ENCODE measurements at regions not wholly inside any gene's neighbourhood (a gene's known extent, or its start where the extent isn't known, plus 50 kb on each side); places are given as distances from the start of the nearest gene placed in this dataset.

DNA sequence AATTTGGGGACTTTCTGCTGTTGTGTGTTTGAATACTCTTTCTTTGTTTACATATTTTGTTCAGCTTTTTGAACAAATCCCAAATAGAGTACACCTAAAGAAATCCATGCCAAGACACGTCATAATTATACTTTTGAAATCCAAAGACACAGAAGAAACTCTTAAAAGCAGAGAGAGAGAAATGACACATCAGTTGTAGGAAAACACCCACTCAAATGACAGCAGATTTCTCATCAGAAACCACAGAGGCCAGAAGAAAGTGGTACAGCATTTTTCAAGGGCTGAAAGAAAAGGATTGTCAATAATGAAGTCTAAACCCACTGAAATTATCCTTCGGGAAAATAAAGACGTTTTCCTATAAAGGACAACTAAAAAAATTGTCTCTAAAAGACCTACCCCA is 378.6 kb downstream of the GADD45G start:
- no peak for DNase-seq

DNA sequence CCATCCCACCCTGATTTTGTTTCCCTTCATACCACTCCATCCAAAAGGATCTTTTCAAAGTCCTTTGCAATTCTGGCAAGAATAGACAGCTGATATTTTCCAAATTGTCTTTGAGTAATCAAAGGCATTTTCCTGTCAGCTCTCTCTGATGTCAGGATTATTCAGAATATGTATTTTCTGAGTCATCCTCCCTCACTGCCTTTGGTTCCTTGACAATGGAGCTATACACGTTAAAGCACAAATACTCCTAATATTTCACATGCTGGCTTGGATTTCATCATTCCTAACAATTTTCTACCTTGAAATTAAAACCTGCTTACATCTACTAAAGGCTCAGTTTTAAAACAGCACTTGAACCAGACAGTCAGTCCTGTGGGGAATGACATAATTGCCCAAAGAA is 379.4 kb downstream of the GADD45G start:
- no peak for DNase-seq

DNA sequence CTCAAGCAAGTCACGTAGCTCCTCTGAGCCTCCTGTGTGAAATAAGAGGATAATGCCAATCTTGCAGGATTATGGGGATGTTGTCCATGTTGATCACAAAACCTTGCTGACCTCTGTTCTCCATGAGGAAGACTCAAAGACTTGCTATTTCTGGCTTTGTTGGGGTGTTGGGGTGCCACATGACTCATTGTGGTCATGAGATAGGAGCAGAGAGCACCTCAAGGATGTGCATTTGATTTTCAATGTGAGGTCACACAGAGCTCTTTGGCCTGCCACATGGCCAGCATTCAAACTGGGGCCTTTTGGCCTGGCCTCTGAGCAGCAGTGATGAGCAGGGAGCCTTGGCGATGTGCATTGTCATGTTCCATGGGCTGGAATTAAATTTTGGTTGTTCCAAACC is 380.3 kb downstream of the GADD45G start:
- no peak for DNase-seq

DNA sequence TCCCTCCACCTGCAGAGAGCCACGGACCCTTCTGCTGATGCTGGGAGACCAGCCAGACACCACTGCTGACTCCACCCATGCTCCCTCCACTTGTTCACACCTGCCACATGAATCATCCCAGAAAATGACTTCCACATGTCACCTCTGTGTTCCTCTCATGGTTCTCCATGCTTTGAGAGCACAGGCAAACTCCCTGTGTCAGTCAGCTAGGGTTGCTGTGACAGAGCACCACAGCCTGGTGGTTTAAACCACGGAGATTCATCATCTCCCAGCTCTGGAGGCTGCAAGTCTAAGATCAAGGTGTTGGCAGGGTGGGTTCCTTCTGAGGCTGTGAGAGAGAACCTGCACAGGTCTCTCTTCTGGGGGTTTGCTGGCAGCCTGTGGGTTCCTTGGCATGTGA is 381.4 kb downstream of the GADD45G start:
- peak; percentile 51 for DNase-seq

DNA sequence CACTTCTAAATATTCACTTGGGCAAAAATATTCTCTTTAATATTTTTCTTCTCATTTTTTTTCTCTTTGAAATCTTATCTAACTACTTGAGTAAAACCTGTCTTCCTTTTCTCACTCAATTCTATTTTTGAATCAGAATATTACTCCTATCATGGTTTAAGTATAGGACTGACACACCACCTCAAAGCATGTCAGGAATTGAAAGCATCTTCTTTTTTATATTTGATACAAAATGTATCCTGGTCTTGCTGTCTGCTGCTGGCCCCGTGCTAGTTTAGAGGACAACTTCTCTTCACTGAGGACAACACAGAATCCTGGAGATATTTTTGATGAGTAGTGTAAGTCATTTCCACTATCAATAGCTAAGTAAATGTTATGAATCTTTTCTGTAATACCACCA is 383.6 kb downstream of the GADD45G start:
- DNase-seq = no peak

DNA sequence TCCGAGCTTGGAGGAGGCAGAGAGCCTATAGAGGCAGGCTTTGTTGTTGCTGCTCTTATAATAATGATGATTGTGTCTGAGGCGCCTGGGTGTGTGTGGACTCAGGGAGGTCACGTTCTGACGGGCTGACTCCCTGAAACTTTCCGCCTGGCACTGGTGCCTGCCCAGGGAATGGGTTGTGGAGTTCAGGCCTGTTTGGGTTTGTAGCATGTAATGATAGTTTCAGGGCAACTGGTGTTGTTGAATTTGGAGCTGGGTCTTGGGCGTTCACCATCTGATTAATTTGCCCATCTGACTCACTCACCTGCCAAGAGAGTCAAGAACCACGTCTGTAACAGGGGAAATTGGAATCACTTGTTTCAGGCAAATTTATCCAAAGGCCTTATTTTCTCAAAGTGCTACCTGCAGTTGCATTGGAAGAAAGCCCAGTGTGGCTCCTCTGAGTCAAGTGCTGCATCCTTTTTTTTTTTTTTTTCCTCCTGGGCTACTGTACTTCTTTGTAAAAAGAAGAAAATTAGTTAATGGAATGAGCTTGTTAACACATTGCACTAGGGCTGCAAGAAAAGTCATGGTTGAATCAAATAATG is 386.5 kb downstream of the GADD45G start:
- DNase-seq = no peak

DNA sequence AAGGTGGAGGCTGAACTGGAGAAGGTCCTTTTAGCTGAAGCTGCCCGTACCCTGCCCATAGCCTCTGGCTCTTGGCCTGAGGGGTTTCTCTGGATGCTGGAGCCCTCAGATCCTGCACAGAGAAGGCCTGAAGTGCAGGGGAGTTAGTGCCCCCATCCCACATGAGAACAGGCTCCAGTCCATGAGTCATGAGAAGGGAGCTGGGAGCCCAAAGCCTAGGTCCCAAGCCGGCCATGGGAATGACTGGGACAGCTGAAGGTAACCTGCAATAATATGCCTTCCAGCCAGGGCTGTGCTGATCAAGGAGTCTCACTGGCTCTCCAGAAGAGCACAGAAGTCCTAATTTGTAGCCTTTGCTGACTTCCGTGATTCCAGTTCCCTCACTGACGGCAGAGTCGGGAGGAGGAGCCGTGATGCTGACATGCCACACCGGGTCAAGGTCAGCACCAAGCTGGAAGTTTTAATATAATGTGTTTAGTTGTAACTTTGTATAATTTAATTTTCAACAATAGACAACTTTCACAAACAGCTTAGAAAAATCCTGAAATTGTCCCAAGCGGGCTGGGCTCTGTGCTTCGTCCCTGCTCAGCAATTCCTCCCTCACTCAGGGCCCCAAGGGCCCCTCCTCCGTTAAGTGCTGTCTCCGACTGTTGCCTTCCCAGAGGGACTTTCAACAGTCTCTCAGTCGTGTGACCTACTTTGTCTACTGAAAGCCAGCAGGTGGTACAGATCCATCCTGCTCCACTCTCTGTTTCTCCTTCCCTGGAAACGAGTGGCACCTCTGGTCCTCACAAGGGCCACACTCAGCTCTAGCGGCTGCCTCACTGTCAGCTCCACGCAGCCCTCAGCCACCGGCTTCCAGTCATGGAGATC is 387.8 kb downstream of the GADD45G start:
- DNase-seq = no peak

DNA sequence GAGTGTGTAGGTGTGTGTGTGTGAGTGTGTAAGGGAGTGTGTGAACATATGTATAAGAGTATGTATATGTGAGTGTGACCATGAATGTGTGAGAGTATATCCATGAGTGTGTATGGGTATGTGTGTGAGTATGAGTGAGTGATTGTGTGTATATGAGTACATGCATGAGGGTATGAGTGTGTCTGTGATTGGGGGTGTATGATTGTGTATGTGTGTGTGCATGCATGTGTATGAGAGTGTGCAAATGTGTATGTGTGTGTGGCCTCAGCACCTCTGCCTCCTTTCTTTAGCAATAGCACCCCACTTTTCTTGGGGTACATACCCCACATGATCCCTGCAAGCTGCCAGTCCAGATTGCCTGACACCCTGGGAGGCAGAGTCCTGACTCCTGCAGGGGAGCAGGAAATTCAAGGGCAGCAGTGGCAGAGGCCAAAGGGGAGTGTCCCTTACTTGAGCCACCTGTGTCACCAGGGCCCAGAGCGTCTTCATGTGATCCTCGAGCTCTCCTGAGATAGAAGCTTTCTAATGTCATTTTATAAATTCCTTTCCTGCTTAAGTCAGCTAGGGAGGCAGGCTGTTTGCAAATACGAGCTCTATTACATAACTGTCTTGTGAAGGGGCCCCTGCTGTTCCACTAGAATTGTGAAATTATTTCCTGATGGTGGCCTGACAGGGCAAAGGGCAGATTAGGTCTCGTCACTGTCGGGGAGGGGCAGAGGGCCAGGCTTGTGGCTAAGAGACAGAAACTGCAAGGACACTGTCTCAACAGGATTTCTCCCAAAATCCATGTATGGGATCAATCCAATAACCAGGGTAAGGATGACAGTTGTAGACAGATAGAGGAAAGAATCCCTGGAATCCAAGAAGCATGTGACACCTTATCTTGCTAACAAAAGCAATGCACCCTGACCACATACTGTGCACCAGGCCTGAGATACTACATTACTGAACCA is 389.1 kb downstream of the GADD45G start:
- no peak for DNase-seq

DNA sequence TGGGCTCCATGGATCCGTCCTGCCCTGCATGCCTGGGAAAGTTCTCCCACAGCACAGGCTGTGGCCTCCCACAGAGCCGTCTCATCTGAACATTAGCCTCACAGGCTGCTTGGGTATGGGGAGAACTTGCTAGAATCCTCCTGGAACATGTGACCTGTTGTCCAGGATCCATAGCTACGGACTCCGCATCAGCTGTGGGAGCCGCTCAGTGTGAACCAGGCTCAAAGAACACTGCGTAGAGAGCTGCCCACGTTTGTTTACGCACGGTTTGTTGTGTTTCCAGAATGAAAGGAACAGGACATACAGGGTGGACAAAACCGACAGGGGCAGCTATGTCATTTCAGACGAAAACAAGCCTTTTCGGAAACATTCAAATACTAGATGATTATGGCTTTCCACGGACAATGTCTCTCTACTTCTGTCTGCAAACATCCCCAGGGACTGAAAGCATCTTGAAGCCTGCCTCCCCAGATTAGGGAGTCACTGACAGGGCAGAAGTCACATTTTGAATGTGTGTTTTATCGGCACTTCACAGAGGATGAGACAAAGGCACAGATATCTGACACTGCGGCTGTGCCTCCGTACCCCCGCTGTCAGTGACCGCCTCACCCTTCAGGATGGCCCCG is 390.3 kb downstream of the GADD45G start:
- no peak for DNase-seq

DNA sequence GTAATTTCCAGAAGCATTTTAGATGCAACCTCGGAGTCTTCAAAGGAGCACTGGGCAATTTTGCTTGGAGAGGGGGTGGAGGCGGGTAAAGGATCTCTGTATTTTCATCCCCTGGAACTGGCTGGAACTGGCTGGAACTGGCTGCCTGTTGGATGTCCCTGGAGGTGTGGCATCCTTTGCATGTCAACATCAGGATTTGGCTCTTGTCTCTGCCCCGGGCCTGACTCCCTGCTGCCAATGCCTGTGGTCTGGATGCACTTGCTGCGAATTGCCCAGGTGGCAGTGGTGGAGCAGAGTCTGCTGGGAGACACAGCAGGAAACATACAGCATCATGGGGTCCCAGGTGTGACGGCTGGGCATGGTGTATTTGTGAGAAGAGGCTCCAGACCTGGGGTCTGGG is 391.3 kb downstream of the GADD45G start:
- no peak for DNase-seq

DNA sequence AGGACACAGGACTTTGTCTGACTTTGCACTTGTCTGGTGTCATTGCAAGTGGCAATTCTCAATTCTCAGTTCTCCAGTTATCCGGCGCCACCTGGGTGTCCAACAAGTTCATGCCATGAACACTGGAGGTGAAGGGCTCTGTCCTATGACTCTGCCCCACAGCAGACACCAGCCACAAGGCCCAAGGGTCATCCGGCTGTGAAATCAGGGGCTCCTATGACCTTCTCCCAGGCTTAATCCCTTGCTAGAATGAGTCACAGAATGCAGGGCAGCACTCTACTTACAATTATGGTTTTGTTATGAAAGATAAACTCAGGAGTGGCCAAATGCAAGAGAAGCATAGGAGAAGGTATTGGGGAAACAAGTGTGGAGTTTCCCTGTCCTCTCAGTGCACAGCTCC is 392.0 kb downstream of the GADD45G start:
- DNase-seq = peak; percentile 15

DNA sequence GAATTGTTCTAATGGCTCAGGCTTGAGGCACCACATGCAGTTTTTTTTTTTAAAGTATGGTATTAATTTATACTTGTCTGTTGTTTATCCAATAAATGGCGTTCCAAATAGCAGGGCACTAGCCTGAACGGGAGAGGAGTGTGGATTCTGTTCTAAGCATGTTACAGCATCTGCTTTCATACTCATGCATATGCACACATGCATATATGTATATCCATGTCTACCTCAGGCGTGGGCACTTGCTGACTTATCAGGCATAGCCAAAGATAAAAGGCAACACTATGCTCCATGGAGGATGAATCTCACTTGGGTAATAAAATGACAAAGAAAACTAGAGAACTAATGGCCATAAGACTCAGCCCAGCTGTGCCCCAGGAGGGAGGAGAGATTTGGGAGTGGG is 393.8 kb downstream of the GADD45G start:
- DNase-seq = no peak

DNA sequence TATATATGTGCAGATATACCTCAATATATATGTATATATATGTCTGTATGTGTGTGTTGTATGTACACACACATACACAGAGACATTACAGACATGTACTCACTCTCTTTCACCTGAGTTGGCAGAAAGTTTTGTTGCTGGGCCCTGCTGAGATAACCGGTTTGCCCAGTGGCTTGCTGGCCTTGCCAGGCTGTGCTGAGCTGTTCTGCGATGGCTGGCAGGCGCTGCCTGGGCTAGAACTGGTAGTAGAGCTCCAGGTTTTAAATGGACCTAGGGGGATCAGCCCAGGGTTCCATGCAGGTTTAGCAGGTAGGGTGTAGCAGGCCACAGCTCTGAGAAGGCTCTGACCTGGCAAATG is 394.3 kb downstream of the GADD45G start:
- peak; percentile 11 for DNase-seq

DNA sequence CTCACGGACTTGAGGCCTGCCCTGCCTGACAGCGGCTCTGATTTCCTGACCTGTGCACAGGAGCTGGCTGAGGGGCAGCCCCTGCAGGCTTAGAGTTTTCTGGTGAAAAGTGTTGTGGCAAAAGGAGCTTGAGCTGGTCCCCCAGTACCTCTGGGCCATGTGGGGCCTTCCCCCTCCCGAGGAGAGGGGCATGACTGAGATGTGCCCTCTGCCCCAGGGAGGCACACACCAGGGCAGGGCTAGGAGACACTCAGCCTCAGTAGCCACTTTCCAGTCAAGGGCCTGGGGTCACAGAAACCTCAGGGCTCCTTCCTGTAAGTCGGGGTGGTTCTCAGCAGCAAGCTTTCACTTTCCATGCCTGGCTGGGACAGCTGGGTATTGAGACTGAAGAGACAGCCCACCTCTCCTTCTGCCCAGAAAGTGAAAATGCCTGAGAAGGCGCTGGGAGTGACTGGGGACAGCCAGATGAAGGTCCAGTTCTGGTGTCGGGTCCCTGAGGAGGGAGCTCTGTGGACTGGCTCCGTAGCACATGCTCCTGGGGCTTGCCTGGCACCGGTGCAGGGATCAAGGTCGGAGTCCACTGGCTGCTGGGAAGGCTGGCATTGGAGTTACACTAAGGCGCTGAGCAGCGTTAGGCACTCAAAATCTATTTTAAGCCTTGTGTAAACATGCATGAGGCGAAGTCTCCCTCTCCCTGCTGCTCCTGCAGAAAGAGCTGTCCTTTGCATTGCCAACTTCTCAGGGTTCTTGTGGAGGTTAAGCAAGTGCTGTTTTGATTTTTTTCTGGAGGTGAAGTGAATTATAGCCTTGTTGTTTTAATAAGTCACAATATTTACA is 394.9 kb downstream of the GADD45G start:
- peak; percentile 89 for DNase-seq

DNA sequence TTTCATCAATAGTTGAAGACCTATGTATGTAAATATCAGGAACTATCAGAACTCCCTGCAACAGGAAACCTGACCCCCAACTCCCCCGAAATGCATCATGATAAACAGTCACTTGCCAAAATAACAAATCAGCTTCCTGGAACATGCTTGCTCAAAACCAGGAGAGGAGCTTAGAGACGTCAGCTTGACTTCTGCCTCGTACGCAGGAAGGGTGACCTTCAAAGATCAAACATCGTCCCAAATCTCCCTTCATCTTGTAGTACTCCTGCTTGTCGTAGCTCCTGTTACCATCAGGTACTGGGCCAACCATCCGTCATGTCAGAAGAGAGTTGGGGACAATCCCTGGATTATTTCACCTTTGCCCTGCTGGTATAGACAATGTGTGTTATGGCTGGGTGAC is 396.1 kb downstream of the GADD45G start:
- peak; percentile 41 for DNase-seq

DNA sequence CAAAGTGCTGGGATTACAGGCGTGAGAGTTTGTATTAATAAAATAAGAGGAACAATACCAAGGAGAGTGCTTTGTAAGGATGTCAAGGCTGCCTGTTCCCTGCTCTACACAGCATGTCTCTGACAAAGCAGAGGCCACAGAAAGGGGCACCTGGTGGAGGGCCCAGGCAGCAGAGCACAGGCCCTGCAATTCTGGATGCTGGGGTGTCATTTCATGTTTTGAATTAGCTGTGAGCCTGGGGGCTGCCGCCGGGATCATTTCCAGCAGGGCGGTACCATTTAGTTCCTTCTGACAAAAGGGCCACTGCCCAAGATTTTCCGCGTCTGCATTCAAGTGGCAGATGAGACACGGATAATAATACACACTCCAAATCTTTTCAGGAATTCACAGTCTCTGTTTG is 396.9 kb downstream of the GADD45G start:
- no peak for DNase-seq

DNA sequence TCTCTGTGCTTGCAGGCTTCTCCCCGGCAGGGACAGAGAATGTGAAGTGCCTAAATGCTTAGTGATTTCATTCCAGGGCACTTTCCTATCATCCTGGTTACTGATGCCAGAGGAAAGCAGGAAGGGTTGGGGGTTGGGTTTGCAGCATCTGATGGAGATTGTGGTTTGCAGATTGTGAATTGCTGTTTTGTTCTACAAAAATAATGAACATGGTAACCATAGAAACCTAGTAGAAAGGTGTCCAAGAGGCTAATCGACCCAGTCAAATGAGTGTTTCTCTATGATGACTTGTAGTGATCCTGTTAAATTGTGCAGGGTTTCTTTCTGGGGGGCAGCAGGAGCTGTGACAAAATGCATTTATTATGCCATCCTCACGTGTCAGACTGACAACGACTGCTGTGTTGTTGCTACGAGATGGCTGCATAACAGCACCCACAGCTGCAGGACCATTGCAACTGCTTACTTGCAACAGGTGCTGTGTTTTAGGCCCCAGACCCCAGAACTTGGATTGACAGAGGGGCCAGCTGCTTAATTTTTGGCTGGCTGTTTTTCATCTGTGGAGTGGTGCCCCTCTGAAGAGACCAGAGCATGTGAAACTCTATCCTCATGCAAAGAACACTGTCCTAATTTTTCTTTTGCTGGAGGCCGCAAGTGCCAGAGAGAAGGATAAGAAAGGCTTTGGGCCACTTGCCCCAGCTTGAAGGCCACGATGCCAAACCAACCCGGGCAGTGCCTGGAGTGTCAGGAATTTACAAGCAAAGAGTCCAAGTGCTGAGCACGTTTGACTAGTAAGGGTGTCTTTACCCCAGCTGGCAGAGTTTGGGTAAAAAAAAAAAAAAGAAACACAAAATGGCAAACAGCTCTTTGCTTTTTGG is 397.8 kb downstream of the GADD45G start:
- no peak for DNase-seq

DNA sequence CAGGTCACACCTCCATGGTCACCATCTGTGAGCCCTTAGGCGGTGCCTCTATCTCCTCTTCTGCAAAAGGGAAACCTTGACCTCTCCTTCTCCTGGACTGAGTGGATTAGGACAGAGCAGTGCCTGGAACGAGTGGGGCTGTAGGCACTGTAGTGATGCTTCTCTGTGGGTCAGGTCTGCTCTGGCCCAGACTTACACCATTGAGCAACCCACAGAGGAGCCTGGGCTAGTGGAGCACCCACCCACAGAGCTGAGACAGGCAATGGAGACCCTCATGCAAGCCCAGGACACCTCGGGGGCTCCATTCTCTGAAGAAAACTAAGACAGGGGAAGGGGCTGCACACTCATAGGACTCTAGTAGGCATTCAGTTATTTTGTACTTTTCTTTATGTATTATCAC is 400.6 kb downstream of the GADD45G start:
- DNase-seq = no peak

DNA sequence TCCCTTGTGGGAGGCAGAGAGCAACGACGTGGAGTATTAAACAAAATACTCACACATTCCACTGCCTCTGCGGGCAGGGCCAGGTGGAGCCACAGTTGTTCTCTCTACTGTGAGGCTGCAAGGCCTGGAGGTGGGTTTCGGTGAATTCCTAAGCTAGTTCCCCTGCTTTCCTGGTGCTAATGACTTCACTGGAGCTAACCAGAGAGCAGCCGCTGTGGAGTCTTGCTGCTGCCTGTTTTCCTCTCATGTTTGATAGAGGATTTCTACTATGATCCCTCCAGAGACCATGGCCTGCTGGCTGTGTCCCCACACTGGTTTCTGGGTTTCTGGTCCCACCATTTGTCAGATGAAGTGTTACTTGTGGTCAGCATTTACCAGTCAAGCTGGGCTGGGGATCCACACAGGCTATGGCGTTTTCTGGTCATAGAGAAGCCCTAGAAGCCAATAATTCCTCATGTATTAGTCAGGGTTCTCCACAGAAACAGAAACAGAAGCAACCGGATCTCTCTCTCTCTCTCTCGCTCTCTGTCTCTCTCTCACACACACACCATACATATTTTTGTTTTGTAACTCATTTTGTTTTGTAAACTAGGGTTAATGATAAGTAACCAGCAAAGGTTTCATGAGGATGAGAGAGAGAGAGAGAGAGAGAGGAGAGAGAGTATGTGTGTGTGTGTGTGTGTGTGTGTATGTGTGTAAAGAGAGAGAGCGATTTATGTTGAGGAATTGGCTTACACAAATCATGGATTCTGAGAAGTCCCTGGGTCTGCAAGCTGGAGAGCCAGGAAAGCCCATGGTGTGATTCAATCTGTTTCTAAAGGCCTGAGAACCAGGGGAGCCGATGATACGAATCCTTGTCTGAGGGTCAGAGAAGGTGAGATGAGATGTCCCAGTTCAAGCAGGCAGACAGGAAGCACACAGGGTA is 403.0 kb downstream of the GADD45G start:
- DNase-seq = no peak

DNA sequence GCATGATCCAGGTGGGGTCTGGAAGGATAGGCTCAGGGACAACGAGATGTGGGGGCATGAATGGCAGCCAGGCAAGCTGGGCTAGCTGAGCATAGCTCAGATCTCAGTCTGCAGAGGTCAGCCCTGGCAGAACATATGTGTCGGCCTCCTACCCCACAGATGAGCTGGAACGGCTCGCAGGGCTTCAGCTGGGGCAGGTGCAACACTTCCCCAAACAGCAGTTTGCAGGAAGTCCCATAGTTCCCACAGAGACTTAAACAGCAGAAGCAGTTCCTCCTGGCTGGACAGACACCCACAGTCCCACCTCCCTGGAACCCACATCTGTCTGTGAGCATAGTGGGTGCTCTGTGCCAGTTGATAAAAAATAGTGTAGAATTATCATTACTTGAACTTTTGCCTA is 404.6 kb downstream of the GADD45G start:
- DNase-seq = peak; percentile 31
